Prostate gland (tissue), 2 donors: ENCODE measurements at regions not wholly inside any gene's neighbourhood (a gene's known extent, or its start where the extent isn't known, plus 50 kb on each side); places are given as distances from the start of the nearest gene placed in this dataset.

Experiments
- DNase-seq: peaks from one replicate; pipeline ENCODE4 v3.0.0-alpha.2; 2019; ENCODE audit warnings: low spot score
- H3K27ac ChIP-seq, 2 donors: fragments of 200-600 bp; sonication (generic); 2 replicates each; pipeline ENCODE4 v1.5.1; 2017 to 2019
- H3K27me3 ChIP-seq: fragments of 200-600 bp; sonication (generic); replicated peaks from 2 replicates; pipeline ENCODE4 v1.5.1; 2019; ENCODE audit not compliant: insufficient read depth
- H3K36me3 ChIP-seq, 2 donors: fragments of 200-600 bp; sonication (generic); 1 replicate in 1 of 2; 2 replicates in 1 of 2; pipeline versions ENCODE4 v1.5.1 to v1.8.1; 2017 to 2019
- H3K4me1 ChIP-seq: fragments of 200-600 bp; sonication (generic); replicated peaks from 2 replicates; pipeline ENCODE4 v1.5.1; 2019
- H3K4me3 ChIP-seq, 2 donors: fragments of 200-600 bp; sonication (generic); 2 replicates each; pipeline ENCODE4 v1.5.1; 2017 to 2019
- H3K9me3 ChIP-seq: fragments of 200-600 bp; sonication (generic); 2 replicates; pipeline ENCODE4 v1.5.1; 2017
- POLR2A ChIP-seq: fragments of 450-650 bp; IDR thresholded peaks from one replicate; pipeline ENCODE4 v1.6.1; 2016; ENCODE audit warnings: antibody characterized with exemption, mild to moderate bottlenecking
- POLR2AphosphoS5 ChIP-seq: sonication (generic); formaldehyde crosslinking; IDR thresholded peaks from one replicate; pipeline ENCODE4 v1.6.1; 2017; ENCODE audit warnings: antibody characterized with exemption
- WGBS: methylation state at CpG from one replicate; pipeline ENCODE4 v1.1.5; 2018; 5-methylcytosine and 5-hydroxymethylcytosine counted together
- intact Hi-C: fragments of 100-400 bp; cut with DNase I; formaldehyde crosslinking; loops from one replicate; pipeline ENCODE4 v1.14.2; 2022
- TF ChIP-seq, protein P1 (sequence below), 4 experiments: fragments of 200-600 bp in 2 of 4; fragments of 450-650 bp in 2 of 4; sonication (generic) in 2 of 4; IDR thresholded peaks; 1 replicate in 3 of 4; 2 replicates in 1 of 4; pipeline ENCODE4 v1.5.1; 2016 to 2019; ENCODE audit warnings: antibody characterized with exemption in 4 of 4, mild to moderate bottlenecking in 2 of 4, moderate library complexity in 2 of 4

DNA sequence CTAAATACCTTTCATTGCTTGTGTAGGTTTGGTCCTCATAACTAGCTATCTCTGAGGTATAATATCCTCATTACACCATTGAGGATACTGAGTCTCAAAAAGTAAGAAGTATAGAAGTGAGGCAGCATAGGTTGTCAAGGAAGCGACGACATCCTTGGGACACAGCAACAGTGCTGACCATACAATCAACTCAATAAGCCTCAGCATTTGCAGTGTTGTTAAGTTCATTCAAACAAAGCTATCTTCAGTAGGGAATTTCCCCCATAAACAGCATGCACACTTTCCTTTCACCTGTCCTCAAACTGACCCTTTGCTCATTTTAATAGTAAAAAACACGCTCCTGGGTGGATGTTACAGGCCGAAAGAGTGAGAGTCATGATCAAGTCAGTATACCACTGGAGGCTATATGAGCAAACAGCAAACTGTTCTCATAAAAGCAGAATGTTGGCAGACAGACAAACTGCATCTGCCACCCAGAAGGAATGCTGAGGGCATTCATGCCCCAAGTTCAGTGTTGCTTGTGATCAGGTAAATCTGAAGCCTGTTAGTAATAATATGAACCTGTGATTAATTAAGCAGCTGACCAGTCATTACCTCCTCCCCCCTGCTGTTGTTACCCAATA, 756.2 kb upstream of the TENM4 start:
- intact Hi-C loops, result no loop called here
- no peak overlapping the region for H3K4me3 ChIP-seq
- H3K9me3 ChIP-seq, result no peaks in the 10 kb centered on the region
- WGBS, result 39% methylated on average over 4 of the region's 4 CpGs
- no peaks in the 10 kb centered on the region for H3K27me3 ChIP-seq
- no peaks in the 10 kb centered on the region for H3K36me3 ChIP-seq
- peak; percentile 61 for TF ChIP-seq POLR2AphosphoS5
- TF ChIP-seq, protein P1, sequence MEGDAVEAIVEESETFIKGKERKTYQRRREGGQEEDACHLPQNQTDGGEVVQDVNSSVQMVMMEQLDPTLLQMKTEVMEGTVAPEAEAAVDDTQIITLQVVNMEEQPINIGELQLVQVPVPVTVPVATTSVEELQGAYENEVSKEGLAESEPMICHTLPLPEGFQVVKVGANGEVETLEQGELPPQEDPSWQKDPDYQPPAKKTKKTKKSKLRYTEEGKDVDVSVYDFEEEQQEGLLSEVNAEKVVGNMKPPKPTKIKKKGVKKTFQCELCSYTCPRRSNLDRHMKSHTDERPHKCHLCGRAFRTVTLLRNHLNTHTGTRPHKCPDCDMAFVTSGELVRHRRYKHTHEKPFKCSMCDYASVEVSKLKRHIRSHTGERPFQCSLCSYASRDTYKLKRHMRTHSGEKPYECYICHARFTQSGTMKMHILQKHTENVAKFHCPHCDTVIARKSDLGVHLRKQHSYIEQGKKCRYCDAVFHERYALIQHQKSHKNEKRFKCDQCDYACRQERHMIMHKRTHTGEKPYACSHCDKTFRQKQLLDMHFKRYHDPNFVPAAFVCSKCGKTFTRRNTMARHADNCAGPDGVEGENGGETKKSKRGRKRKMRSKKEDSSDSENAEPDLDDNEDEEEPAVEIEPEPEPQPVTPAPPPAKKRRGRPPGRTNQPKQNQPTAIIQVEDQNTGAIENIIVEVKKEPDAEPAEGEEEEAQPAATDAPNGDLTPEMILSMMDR (IDR thresholded peaks at IDR 0.05), result no peak
- H3K27ac ChIP-seq, result no peak overlapping the region
- peak; percentile 68 for DNase-seq
- no peaks in the 10 kb centered on the region for H3K4me1 ChIP-seq

- H3K9me3 ChIP-seq, result no peaks in the 10 kb centered on the region
- TF ChIP-seq POLR2AphosphoS5 (no peak), POLR2A (no peak)
- TF ChIP-seq, protein P1 (IDR thresholded peaks at IDR 0.05), result no peak
- intact Hi-C loops, result no loop called here
- no peak overlapping the region for H3K27ac ChIP-seq
- no peaks in the 10 kb centered on the region for H3K36me3 ChIP-seq
- H3K4me3 ChIP-seq, result no peak overlapping the region
- no peak for DNase-seq
- no peaks in the 10 kb centered on the region for H3K4me1 ChIP-seq
- no peaks in the 10 kb centered on the region for H3K27me3 ChIP-seq
These were observed 755.2 kb upstream of the TENM4 start for GRCh38 chr11:80196041-80196440.

DNA sequence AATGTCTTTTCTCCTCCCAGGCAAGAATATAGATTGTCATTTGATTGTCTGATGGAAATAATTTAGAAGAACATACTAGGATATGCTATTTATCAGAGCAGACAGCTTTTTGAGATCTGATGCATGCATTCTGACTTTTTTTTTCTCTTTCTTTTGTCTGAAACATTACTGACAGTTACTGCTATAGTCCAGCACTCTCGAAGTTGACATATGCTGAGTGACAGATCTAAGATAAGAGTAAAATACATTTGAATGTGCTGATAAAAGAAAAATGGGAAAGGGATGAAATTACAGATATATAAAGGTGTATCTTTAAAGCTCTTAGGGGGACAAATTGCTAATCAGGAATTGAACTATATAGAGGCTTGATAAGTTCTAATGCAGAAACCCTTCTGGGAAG, 753.8 kb upstream of the TENM4 start:
- TF ChIP-seq POLR2A (no peak), POLR2AphosphoS5 (no peak)
- TF ChIP-seq, protein P1 (IDR thresholded peaks at IDR 0.05), result no peak
- 38% methylated on average over 1 of the region's 1 CpG for WGBS
- intact Hi-C loops, result no loop called here

DNA sequence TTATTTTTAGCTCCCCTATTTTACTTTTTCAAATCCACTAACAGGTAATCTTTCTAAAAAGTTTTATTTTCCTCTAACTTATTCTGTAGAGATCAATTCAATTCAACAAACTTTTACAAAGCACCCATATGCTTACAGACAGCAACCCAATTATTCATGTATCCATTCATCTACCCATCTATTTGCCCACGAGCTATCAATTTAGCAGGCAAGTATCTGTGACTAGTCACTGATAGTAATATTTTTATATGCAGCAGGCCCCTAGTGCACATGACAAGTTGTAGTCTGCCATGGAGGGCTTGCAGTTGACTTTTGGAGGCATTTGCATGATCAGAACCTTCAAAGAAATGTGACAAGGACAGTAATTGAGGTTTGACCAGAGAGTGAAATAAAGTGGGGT, 753.2 kb upstream of the TENM4 start:
- no peaks in the 10 kb centered on the region for H3K36me3 ChIP-seq
- intact Hi-C loops, result no loop called here

More for the DNA sequence above, 753.8 kb upstream of the TENM4 start:
- Histone ChIP-seq H3K36me3 (no peaks in the 10 kb centered on the region), H3K27me3 (no peaks in the 10 kb centered on the region), H3K4me1 (no peaks in the 10 kb centered on the region), H3K4me3 (no peak overlapping the region), H3K27ac (no peak overlapping the region), H3K9me3 (no peaks in the 10 kb centered on the region)
- DNase-seq, result no peak

More for the DNA sequence above, 753.2 kb upstream of the TENM4 start:
- WGBS, result 81% methylated on average over 1 of the region's 1 CpG
- Histone ChIP-seq H3K9me3 (no peaks in the 10 kb centered on the region), H3K27me3 (no peaks in the 10 kb centered on the region), H3K27ac (no peak overlapping the region), H3K4me3 (no peak overlapping the region), H3K4me1 (no peaks in the 10 kb centered on the region)
- DNase-seq, result no peak
- no peak for TF ChIP-seq POLR2A
- no peak for TF ChIP-seq POLR2AphosphoS5
- TF ChIP-seq, protein P1 (IDR thresholded peaks at IDR 0.05), result no peak
